ENCODE measurements at regions not wholly inside any gene's neighbourhood (a gene's known extent, or its start where the extent isn't known, plus 50 kb on each side); places are given as distances from the start of the nearest gene placed in this dataset.

DNA sequence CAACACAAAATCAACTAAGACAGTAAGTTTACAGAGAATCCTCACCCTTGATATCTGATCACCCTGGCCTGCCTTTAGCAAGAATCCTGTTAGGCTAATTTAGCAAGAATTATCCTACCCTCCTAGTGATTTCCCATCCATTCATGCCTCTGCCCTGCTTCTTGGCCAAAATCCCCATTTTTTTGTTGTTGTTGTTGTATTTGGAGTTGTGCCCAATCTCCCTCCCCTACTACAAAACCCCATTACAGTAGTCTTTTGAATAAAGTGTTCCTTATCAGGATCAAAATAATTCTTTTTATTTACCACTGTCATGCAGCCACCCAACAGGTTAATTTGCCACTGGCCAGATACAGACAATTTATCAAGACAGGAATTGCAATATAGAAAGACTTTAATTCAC lies 58.5 kb upstream of the CLINT1 start:
- Histone ChIP-seq H3K27me3 (ENCODE audit: control insufficient read depth, insufficient read depth, low read length, poor library complexity, severe bottlenecking) (no peaks in the 10 kb centered on the region), H3K4me1 (ENCODE audit: control insufficient read depth, insufficient read depth, low read length) (peaks cover 22% of the 10 kb centered on the region), H3K36me3 (ENCODE audit: control insufficient read depth, insufficient read depth, low read length) (no peaks in the 10 kb centered on the region), H3K27ac (ENCODE audit: insufficient read depth, low read depth, low read length, poor library complexity, severe bottlenecking) (no peak overlapping the region), H3K9me3 (ENCODE audit: control insufficient read depth, low read length) (no peaks in the 10 kb centered on the region), H3K4me3 (ENCODE audit: insufficient read depth, low read depth, low read length) (no peak overlapping the region)

DNA sequence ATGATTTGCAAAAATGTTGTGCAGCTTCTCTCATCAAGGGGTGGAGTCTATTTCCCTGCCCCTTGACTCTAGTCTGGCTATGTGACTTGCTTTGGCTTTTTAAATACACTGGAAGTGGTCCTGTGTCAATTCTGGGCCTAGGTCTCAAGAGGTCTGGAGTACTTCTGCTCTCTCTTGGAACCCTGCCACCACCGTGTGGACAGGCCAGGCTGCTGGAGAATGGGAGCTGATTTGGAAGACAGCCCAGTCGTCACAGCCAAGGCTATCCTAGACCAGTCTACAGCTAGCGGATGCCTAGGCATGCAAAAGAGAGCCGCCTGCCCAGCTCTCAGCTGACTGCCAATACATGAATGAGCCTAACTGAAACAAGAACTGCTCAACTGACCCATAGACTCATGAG lies 56.7 kb upstream of the CLINT1 start:
- H3K4me3 ChIP-seq (ENCODE audit: insufficient read depth, low read depth, low read length) = no peak overlapping the region

GRCh38 chr5:157914151-157914788 lies 55.3 kb upstream of the CLINT1 start:
- H3K27ac ChIP-seq (ENCODE audit: insufficient read depth, low read depth, low read length, poor library complexity, severe bottlenecking) = no peak overlapping the region
- 85 to 86% methylated on average over 7 of the region's 7 CpGs for WGBS, 2 experiments
- H3K4me3 ChIP-seq (ENCODE audit: insufficient read depth, low read depth, low read length) = no peak overlapping the region
- no peaks in the 10 kb centered on the region for H3K27me3 ChIP-seq (ENCODE audit: control insufficient read depth, insufficient read depth, low read length, poor library complexity, severe bottlenecking)
- peaks cover 22% of the 10 kb centered on the region for H3K4me1 ChIP-seq (ENCODE audit: control insufficient read depth, insufficient read depth, low read length)
- no peaks in the 10 kb centered on the region for H3K36me3 ChIP-seq (ENCODE audit: control insufficient read depth, insufficient read depth, low read length)
- H3K9me3 ChIP-seq (ENCODE audit: control insufficient read depth, low read length) = no peaks in the 10 kb centered on the region

More for the DNA sequence above, 56.7 kb upstream of the CLINT1 start:
- Histone ChIP-seq H3K36me3 (ENCODE audit: control insufficient read depth, insufficient read depth, low read length) (no peaks in the 10 kb centered on the region), H3K4me1 (ENCODE audit: control insufficient read depth, insufficient read depth, low read length) (peaks cover 22% of the 10 kb centered on the region), H3K27me3 (ENCODE audit: control insufficient read depth, insufficient read depth, low read length, poor library complexity, severe bottlenecking) (no peaks in the 10 kb centered on the region), H3K9me3 (ENCODE audit: control insufficient read depth, low read length) (no peaks in the 10 kb centered on the region), H3K27ac (ENCODE audit: insufficient read depth, low read depth, low read length, poor library complexity, severe bottlenecking) (no peak overlapping the region)
- WGBS, 2 experiments = 82 to 91% methylated on average over 4 of the region's 4 CpGs

- H3K27me3 ChIP-seq (ENCODE audit: control insufficient read depth, insufficient read depth, low read length, poor library complexity, severe bottlenecking) = no peaks in the 10 kb centered on the region
- no peak overlapping the region for H3K27ac ChIP-seq (ENCODE audit: insufficient read depth, low read depth, low read length, poor library complexity, severe bottlenecking)
These were observed 54.6 kb upstream of the CLINT1 start for GRCh38 chr5:157913575-157913974.

DNA sequence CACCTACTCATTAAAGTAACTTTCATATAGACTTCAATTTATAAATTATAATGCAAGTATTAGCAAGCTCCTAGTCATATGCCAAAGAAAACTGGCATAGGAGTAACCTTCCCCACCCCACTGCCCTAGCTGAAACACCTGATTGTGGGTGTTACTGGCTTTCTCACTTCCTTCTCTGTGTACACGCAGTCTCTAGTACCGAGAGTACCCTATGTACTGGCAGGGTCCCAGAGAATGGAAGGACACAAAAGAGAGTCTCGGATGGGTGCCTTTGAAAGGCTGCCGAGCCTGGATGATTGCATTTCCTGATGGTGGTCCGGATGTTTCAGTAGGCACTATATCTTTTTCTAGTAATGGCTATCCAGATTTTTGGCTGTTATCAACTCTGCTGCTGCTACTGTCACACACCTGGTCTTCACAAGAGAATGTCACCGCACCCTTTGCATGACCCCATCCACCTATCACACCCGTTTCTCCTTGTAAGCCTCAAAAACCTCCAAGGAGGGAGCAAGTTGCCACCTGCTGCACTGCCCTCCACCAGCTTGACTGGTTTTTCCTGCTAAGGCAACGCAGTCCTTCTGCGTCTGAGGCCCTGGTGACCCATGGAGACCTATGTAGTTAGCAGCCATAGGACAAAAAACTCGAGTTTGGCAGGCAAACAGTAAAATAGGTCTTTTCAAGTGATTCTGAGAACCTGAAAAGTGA lies 53.8 kb upstream of the CLINT1 start:
- H3K4me1 ChIP-seq (ENCODE audit: control insufficient read depth, insufficient read depth, low read length) = peaks cover 18% of the 10 kb centered on the region
- no peaks in the 10 kb centered on the region for H3K27me3 ChIP-seq (ENCODE audit: control insufficient read depth, insufficient read depth, low read length, poor library complexity, severe bottlenecking)
- H3K27ac ChIP-seq (ENCODE audit: insufficient read depth, low read depth, low read length, poor library complexity, severe bottlenecking) = peak overlapping the region; percentile 50
- no peaks in the 10 kb centered on the region for H3K9me3 ChIP-seq (ENCODE audit: control insufficient read depth, low read length)
- H3K36me3 ChIP-seq (ENCODE audit: control insufficient read depth, insufficient read depth, low read length) = no peaks in the 10 kb centered on the region
- 64 to 69% methylated on average over 10 of the region's 10 CpGs for WGBS, 2 experiments
- H3K4me3 ChIP-seq (ENCODE audit: insufficient read depth, low read depth, low read length) = no peak overlapping the region

More at GRCh38 chr5:157913575-157913974, 54.6 kb upstream of the CLINT1 start:
- Histone ChIP-seq H3K4me3 (ENCODE audit: insufficient read depth, low read depth, low read length) (no peak overlapping the region), H3K36me3 (ENCODE audit: control insufficient read depth, insufficient read depth, low read length) (no peaks in the 10 kb centered on the region), H3K9me3 (ENCODE audit: control insufficient read depth, low read length) (no peaks in the 10 kb centered on the region), H3K4me1 (ENCODE audit: control insufficient read depth, insufficient read depth, low read length) (peaks cover 18% of the 10 kb centered on the region)
- WGBS, 2 experiments = 19 to 30% methylated on average over 2 of the region's 2 CpGs

DNA sequence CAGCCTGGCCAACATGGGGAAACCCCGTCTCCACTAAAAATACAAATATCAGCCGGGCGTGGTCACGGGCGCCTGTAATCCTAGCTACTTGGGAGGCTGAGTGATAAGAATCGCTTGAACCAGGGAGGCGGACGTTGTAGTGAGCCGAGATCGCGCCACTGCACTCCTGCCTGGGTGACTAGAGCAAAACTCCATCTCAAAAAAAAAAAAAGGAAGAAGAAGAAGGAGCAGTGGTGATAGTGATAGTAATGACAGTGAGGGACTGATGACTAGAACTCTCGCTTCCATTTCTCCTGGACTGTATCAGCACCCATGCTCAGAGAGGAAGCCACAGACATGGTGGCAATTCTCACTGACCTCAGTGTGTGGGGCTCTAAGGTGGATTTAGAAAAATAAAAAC lies 52.6 kb upstream of the CLINT1 start:
- H3K4me3 ChIP-seq (ENCODE audit: insufficient read depth, low read depth, low read length) = no peak overlapping the region
- WGBS, 2 experiments = 94 to 95% methylated on average over 12 of the region's 12 CpGs
- no peaks in the 10 kb centered on the region for H3K36me3 ChIP-seq (ENCODE audit: control insufficient read depth, insufficient read depth, low read length)
- H3K9me3 ChIP-seq (ENCODE audit: control insufficient read depth, low read length) = no peaks in the 10 kb centered on the region
- H3K4me1 ChIP-seq (ENCODE audit: control insufficient read depth, insufficient read depth, low read length) = peaks cover 18% of the 10 kb centered on the region
- H3K27ac ChIP-seq (ENCODE audit: insufficient read depth, low read depth, low read length, poor library complexity, severe bottlenecking) = no peak overlapping the region
- no peaks in the 10 kb centered on the region for H3K27me3 ChIP-seq (ENCODE audit: control insufficient read depth, insufficient read depth, low read length, poor library complexity, severe bottlenecking)

Measured in ectodermal cell (in vitro differentiated cells).